Ishikawa (cell line): ENCODE measurements at regions not wholly inside any gene's neighbourhood (a gene's known extent, or its start where the extent isn't known, plus 50 kb on each side); places are given as distances from the start of the nearest gene placed in this dataset.

Experiments used
- MAX ChIP-seq: IDR thresholded peaks from 2 replicates; pipeline ENCODE4 v1.6.1; 2012
- RAD21 ChIP-seq: IDR thresholded peaks from 2 replicates; pipeline ENCODE4 v1.6.1; 2012; ENCODE audit warnings: low read depth
- REST ChIP-seq: IDR thresholded peaks from 2 replicates; pipeline ENCODE4 v1.6.1; 2012; ENCODE audit warnings: low read depth, mild to moderate bottlenecking

GRCh38 chr10:129169115-129169514 is 297.9 kb upstream of the MGMT start:
- TF ChIP-seq MAX (no peak), RAD21 (no peak), REST (no peak)
